H7 (cell line): ENCODE measurements at regions not wholly inside any gene's neighbourhood (a gene's known extent, or its start where the extent isn't known, plus 50 kb on each side); places are given as distances from the start of the nearest gene placed in this dataset.

Experiments
- DNase-seq: peaks from one replicate; pipeline ENCODE4 v3.0.0; 2012
- H3K27me3 ChIP-seq: 2 replicates; pipeline ENCODE4 v1.6.0; 2011; ENCODE audit warnings: mild to moderate bottlenecking, low read length; ENCODE audit not compliant: control insufficient read depth, insufficient read depth
- H3K36me3 ChIP-seq: replicated peaks from 2 replicates; pipeline ENCODE4 v1.5.1; 2011; ENCODE audit warnings: low read length; ENCODE audit not compliant: control insufficient read depth, insufficient read depth
- H3K4me3 ChIP-seq: 2 replicates; pipeline ENCODE4 v1.5.1; 2011; ENCODE audit warnings: low read depth, mild to moderate bottlenecking, control low read depth, low read length, moderate library complexity; ENCODE audit not compliant: insufficient read depth

GRCh38 chr2:59295524-59296162, 1054.5 kb upstream of the FANCL start:
- Histone ChIP-seq H3K27me3 (no peaks in the 10 kb centered on the region), H3K4me3 (no peak overlapping the region), H3K36me3 (no peaks in the 10 kb centered on the region)
- DNase-seq: no peak

GRCh38 chr2:59288771-59289170, 1047.6 kb upstream of the FANCL start:
- Histone ChIP-seq H3K27me3 (no peaks in the 10 kb centered on the region), H3K4me3 (no peak overlapping the region), H3K36me3 (no peaks in the 10 kb centered on the region)
- no peak for DNase-seq

DNA sequence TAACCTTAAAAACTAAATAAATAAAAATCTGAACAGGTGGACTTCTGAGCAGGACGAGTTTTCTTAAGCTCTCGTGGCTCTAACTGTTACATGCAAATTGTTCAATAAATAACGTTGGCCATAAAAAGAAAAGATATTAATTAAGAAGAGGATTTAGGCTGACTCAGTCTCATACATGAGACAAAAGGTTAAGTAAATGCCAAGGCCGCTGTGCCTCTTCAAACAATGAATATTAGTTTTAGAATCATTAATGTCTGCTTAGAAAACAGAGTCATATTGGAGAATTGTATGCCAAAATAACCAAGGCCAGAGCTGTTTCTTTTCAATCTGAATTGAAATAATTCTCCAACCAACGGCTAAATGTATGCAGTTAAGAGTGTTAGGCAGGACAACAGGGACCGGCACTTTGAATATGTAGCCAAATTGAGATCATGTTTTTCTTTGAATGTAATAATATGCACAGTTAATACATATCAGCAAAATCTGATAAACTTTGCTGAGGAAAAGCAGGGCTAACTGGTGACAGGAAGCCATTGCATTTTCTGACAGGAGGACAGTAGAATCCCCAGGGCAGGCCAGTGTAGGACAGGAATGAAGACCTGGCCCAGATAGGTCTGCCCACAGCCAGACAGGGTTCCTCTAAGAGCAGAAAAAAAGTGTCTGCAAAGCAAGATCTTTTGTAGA, 1041.4 kb upstream of the FANCL start:
- Histone ChIP-seq H3K36me3 (no peaks in the 10 kb centered on the region), H3K4me3 (no peak overlapping the region), H3K27me3 (no peaks in the 10 kb centered on the region)
- no peak for DNase-seq

DNA sequence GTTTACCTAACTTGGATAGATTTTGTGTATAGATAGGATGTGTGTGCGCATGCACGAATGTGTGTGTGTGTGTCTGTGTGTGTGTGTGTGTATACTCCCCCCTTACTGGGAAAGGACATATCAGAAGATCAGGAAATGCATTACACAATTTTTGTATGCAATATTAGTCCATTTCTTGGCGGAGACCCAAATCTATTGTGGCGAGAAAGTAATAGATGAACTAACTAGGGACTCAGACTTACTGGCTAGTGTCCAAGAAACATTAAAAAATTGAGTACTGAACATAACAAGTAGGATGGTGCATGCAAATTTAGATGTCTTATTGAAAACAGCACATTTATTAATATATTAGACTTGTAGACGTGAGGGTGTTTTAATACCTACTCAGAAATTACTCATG, 1036.5 kb upstream of the FANCL start:
- DNase-seq: no peak
- Histone ChIP-seq H3K27me3 (no peaks in the 10 kb centered on the region), H3K36me3 (no peaks in the 10 kb centered on the region), H3K4me3 (no peak overlapping the region)

GRCh38 chr2:59276917-59277316, 1035.8 kb upstream of the FANCL start:
- H3K4me3 ChIP-seq: no peak overlapping the region
- no peaks in the 10 kb centered on the region for H3K27me3 ChIP-seq
- no peaks in the 10 kb centered on the region for H3K36me3 ChIP-seq
- DNase-seq: no peak

DNA sequence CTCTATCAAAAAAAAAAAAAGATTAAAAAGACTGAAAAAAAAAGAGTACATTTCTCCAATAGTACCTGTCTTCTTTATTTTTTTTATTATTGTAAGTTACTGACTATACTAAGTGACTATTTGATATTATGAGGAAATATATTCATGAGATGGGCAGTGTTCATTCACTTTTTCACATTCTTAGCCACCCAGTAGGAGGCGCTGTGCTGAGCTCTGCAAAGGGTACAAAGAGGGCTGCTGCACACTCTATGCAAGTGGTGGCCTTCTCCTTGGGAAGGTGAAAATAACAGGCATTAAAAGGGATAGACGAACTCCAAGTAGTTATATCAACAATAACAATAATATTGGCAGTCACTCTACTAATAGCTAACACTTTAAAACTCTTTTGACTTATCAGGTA, 1034.9 kb upstream of the FANCL start:
- no peak overlapping the region for H3K4me3 ChIP-seq
- H3K27me3 ChIP-seq: no peaks in the 10 kb centered on the region
- DNase-seq: peak; percentile 1
- H3K36me3 ChIP-seq: no peaks in the 10 kb centered on the region

GRCh38 chr2:59266453-59266852, 1025.3 kb upstream of the FANCL start:
- H3K27me3 ChIP-seq: no peaks in the 10 kb centered on the region
- DNase-seq: no peak
- H3K4me3 ChIP-seq: no peak overlapping the region

GRCh38 chr2:59259913-59260312, 1018.8 kb upstream of the FANCL start:
- no peak for DNase-seq
- no peak overlapping the region for H3K4me3 ChIP-seq
- no peaks in the 10 kb centered on the region for H3K27me3 ChIP-seq
- H3K36me3 ChIP-seq: no peaks in the 10 kb centered on the region

More at GRCh38 chr2:59266453-59266852, 1025.3 kb upstream of the FANCL start:
- H3K36me3 ChIP-seq: no peaks in the 10 kb centered on the region

DNA sequence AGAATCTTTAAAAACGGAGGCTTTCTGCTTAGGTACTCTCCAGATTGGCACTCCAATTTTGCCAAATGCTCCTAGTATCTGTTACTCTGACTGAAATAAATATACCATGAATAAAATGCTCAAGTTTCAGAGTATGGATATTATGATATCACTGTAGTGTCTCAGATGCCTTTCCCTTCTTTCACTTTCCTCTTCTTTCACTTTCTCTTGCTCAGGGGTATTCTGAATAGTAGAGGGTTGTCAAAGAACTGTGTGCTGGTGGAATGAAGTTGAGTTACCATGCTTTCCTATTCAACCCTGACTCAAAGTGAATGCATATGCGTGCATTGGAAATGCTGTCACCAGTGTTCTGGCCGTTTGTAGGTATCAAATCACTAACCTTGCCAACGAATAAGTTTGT, 1015.2 kb upstream of the FANCL start:
- H3K36me3 ChIP-seq: no peaks in the 10 kb centered on the region
- DNase-seq: no peak
- H3K4me3 ChIP-seq: no peak overlapping the region
- H3K27me3 ChIP-seq: no peaks in the 10 kb centered on the region

DNA sequence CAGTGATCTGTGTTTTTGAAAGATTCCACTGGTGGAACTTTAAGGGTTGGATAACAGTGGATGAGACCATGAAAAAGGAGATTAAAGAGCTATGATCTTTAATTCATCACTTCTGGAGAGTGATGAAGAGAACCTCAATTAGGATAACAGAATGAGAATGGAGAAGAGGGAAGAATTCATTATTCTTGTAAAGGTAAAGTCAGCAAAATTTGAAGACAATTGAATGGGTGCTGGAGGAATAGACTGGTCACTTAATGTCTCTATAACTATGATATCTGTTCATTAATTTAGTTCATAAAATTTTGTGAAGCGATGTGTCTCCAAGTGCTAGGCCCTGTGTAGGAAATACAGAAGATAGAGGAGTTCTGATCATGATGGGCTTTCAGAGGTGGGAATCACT, 1013.2 kb upstream of the FANCL start:
- no peak for DNase-seq
- no peak overlapping the region for H3K4me3 ChIP-seq
- no peaks in the 10 kb centered on the region for H3K36me3 ChIP-seq
- H3K27me3 ChIP-seq: no peaks in the 10 kb centered on the region

DNA sequence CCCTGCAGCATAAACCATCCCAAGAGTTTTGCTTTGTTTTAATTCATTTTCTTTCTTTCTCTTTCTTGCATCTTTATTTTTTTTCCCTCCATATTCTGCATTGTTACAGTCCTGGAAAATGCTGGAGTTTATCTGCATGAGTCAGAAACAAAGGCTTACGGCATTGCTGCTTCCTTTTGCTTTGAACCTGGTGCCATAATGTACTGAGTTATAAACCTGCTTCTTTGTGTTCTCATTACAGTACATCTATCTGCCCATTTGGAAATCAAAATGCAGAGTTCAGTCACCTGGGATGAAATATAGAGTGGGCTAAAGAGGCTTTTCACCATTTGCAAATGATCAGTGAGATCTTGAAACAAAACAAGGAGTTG, 1009.2 kb upstream of the FANCL start:
- H3K4me3 ChIP-seq: no peak overlapping the region
- H3K36me3 ChIP-seq: no peaks in the 10 kb centered on the region
- no peak for DNase-seq
- no peaks in the 10 kb centered on the region for H3K27me3 ChIP-seq

DNA sequence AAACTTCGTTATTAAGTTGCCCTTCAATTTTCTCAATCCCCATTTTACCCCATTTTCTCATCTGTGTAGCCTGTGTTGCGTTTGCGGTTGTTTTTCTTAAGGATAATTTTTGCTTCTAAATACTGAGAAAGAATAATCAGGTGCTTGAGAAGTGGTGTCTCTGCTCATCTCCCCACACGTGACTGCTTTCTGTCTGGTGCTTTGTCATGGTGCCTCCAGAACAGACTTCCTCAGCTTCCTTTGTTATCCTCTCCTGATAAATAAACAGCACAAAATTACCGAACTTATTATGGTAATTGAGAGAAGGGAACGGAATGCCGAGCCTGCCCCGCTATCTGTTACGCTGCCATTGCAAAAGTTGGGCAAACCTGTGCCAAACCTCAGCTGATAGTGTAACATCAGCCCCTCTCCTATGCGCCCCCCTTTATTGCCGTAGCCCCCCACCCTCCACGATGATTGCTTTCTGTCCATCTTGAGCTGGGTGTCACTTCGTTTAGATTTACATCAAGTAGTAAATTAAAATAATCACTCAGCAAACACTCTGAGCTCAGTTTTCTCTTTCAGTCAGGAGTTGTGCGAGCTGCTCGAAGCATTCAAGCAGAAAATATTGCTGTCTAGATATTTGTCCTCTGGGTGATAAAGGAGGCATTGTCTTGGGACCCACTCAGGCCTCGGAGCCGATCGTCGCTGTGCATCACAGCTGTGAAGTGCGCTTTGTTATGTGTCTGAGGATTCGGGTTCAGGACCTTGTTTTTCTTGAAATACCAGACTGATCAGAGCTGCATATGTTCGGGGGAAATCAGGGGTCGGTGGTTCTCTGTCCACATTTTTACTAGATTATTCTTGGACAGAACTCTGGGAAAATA, 1008.5 kb upstream of the FANCL start:
- Histone ChIP-seq H3K36me3 (no peaks in the 10 kb centered on the region), H3K4me3 (no peak overlapping the region), H3K27me3 (no peaks in the 10 kb centered on the region)
- no peak for DNase-seq

GRCh38 chr2:59239146-59239545, 998.0 kb upstream of the FANCL start:
- H3K36me3 ChIP-seq: no peaks in the 10 kb centered on the region
- H3K27me3 ChIP-seq: no peaks in the 10 kb centered on the region
- DNase-seq: no peak
- H3K4me3 ChIP-seq: no peak overlapping the region

- no peak for DNase-seq
- H3K4me3 ChIP-seq: no peak overlapping the region
- no peaks in the 10 kb centered on the region for H3K36me3 ChIP-seq
- H3K27me3 ChIP-seq: no peaks in the 10 kb centered on the region
Observed at GRCh38 chr2:59237311-59237710, 996.2 kb upstream of the FANCL start.

DNA sequence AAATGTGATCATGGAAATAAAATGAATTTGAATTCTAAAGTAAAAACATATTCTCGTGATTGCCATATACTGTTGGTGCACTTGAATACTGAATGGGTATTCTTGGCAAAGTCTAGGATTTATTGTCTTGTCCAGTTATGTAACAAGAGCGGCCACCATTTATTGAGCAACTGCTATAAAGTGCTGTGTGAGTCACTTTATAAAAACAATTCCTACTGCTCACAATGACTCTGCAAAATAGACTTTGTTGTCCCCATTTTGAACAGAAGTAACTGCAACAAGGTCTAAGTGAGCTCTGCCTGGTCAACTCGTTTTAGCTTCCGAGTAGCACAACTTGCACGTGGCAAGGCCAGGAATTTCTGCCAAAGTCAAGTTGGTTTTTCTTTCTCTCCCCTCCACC, 995.6 kb upstream of the FANCL start:
- DNase-seq: no peak
- Histone ChIP-seq H3K4me3 (no peak overlapping the region), H3K36me3 (no peaks in the 10 kb centered on the region), H3K27me3 (no peaks in the 10 kb centered on the region)
